GM13977 (cell line): ENCODE measurements at regions not wholly inside any gene's neighbourhood (a gene's known extent, or its start where the extent isn't known, plus 50 kb on each side); places are given as distances from the start of the nearest gene placed in this dataset.
A peak's percentile ranks its signal among the peaks of the same experiment; 100 is the strongest.

Source experiments
- DNase-seq: peaks from one replicate; pipeline ENCODE4 v3.0.0; 2012; ENCODE audit warnings: low spot score
- CTCF ChIP-seq: IDR thresholded peaks from 2 replicates; pipeline ENCODE4 v1.5.1; 2012; ENCODE audit warnings: mild to moderate bottlenecking, control low read depth; ENCODE audit not compliant: insufficient read depth; ENCODE audit errors: extremely low read depth, missing control alignments
- in situ Hi-C: fragments of 300-500 bp; cut with MboI; formaldehyde crosslinking; loops from one replicate; pipeline ENCODE4 v1.12.0; 2022; ENCODE audit warnings: low sequenced_read_pairs, low pct_unique_long_range_greater_than_20kb, mixed read lengths, inconsistent platforms; ENCODE audit not compliant: unreplicated experiment

- TF ChIP-seq CTCF = no peak
- in situ Hi-C loops = no loop called here
- DNase-seq = no peak
Observed at GRCh38 chr11:129691142-129691541, 124.5 kb upstream of the TMEM45B start.

GRCh38 chr11:129694538-129694937 lies 121.1 kb upstream of the TMEM45B start:
- peak; percentile 7 for DNase-seq
- in situ Hi-C loops = no loop called here
- TF ChIP-seq CTCF = peak; percentile 17

- no peak for DNase-seq
- no peak for TF ChIP-seq CTCF
- in situ Hi-C loops = no loop called here
Observed at GRCh38 chr11:129694966-129695365, 120.7 kb upstream of the TMEM45B start.

- in situ Hi-C loops = no loop called here
- TF ChIP-seq CTCF = peak; percentile 83
- DNase-seq = peak; percentile 46
Observed at GRCh38 chr11:129695571-129696308, 119.9 kb upstream of the TMEM45B start.

- peak; percentile 5 for DNase-seq
- in situ Hi-C loops = no loop called here
- no peak for TF ChIP-seq CTCF
Observed at GRCh38 chr11:129696309-129696989, 119.2 kb upstream of the TMEM45B start.

- in situ Hi-C loops = no loop called here
- peak; percentile 3 for DNase-seq
- TF ChIP-seq CTCF = no peak
Observed at GRCh38 chr11:129698212-129698611, 117.4 kb upstream of the TMEM45B start.
